Epithelial cell of proximal tubule (primary cell): ENCODE measurements at regions not wholly inside any gene's neighbourhood (a gene's known extent, or its start where the extent isn't known, plus 50 kb on each side); places are given as distances from the start of the nearest gene placed in this dataset.

Experiments
- DNase-seq: peaks from one replicate; pipeline ENCODE4 v3.0.0-alpha.2; 2011; ENCODE audit warnings: low read depth
- H3K4me3 ChIP-seq: 2 replicates; pipeline ENCODE4 v1.5.1; 2011; ENCODE audit warnings: low read depth, mild to moderate bottlenecking, low read length
- TF ChIP-seq, protein P1 (sequence below): conservative IDR thresholded peaks from 2 replicates; pipeline ENCODE4 v1.5.1; 2012; ENCODE audit warnings: low read depth, mild to moderate bottlenecking, low read length

DNA sequence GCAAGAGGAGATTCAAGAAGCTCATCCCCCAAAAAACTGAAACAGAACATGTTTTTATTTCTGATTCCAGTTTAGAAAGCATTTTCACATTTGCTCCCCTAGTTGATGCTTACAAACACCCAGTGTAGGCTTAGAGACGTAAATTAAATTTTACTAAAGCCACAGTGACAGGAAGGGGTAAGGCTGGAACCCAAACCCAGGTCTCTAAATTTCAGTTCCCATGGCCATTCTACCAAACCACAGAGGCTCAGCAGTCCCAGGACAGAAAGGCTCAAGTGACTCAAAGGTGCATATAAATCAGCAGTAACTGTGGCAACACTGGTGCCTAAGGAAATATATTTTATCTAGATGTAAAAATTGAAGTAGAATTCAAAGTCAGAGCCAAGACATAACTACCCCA lies 128.7 kb downstream of the CEP120 start:
- DNase-seq: no peak
- TF ChIP-seq, protein P1, sequence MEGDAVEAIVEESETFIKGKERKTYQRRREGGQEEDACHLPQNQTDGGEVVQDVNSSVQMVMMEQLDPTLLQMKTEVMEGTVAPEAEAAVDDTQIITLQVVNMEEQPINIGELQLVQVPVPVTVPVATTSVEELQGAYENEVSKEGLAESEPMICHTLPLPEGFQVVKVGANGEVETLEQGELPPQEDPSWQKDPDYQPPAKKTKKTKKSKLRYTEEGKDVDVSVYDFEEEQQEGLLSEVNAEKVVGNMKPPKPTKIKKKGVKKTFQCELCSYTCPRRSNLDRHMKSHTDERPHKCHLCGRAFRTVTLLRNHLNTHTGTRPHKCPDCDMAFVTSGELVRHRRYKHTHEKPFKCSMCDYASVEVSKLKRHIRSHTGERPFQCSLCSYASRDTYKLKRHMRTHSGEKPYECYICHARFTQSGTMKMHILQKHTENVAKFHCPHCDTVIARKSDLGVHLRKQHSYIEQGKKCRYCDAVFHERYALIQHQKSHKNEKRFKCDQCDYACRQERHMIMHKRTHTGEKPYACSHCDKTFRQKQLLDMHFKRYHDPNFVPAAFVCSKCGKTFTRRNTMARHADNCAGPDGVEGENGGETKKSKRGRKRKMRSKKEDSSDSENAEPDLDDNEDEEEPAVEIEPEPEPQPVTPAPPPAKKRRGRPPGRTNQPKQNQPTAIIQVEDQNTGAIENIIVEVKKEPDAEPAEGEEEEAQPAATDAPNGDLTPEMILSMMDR: no peak
- no peak overlapping the region for H3K4me3 ChIP-seq

DNA sequence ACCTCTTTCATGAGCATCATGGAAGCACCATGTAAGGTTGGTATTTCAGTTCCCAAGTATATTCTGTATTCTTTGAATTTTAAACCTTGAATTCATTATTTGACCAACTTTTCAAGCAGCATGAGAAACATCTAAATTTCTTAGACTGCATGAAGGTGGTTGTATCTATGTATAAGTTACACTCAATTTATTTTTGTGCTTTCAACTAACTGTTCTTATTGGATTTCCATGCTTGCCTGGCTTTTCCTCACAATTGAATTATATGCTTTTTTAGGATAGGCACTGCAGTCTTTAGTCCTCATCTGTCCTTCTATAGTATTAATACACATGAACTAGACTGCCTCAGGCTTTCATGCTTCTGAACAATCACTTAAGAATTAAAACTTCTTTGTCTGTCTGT lies 134.0 kb downstream of the CEP120 start:
- no peak overlapping the region for H3K4me3 ChIP-seq
- no peak for DNase-seq
- TF ChIP-seq, protein P1: no peak

DNA sequence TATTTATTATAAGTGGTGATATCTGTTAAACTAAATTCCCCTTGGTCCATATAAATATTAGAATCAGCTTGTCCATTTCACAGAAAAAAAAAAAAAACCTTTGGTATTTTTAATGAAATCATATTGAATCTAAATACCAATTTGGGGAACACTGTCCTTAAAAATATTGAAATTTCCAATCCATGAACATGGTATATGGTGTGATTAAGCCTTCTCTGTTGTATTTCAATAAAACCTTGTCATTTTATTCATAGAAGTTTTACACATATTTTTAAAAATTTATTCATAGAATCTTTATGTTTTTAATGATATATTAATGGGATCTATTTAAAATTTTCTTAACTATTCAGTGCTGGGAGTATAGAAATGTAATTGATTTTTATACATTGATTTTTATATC lies 135.3 kb downstream of the CEP120 start:
- DNase-seq: no peak
- H3K4me3 ChIP-seq: no peak overlapping the region
- TF ChIP-seq, protein P1: no peak

DNA sequence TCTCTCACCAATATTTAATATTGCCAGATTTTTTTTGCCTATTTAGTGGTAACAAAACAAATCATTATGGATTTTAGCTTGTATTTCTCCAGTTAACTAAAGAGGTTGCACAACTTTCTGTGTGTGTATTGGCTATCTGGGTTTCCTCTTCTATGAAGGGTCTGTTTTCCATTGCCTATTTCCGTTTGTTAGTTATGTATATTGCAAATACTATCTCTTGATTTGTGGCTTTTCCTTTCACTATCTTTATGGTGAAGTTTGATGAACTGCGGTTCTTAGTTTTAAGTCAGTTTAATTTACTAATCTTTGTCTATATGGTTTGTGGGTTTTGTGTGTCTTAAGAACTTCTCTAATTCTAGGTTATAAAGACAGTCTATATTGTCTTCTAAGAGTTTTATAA lies 136.3 kb downstream of the CEP120 start:
- TF ChIP-seq, protein P1: no peak
- no peak overlapping the region for H3K4me3 ChIP-seq

DNA sequence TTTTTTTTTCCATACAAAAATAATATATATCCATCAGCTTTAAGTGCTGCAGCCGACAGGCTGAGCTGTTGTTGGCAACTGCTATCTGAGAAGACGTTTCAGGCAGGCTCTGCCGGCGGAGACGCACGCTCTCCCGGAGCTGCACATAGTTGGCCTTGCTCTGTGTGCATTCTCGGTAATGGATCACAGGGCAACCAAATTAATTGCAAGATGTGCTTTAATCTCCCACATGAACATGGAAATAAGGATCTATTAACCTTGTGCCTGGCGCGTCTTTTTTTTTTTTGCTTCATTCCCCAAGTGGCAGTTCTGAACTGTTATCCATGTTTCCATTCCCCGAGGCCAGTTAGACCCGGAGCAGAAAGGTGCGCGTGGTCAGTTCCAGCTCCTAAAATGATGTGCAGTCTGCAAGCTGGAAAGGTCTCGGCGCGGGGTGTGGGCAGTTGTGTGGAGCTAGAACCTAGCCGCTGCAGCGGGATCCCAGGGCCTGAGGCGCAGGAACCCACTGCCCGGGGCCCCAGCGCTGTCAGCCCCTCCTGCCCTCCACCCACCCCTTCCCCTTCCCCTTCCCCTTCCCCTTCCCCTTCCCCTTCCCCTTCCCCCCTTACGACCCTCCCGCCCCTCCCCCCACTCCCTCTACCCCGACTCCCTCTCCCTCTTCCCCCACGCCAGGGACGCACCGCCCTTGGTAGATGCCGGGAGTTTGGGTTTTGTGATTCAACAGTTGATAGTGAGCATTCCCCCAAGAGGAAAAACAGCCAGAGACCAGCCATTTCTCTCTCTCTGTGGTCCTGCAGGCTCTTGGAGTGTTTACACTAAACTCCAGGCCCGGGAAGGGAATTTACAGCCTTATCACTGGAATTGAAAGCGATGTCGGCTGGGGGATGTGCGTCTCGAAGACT lies 137.8 kb downstream of the CEP120 start:
- no peak overlapping the region for H3K4me3 ChIP-seq
- DNase-seq: no peak
- TF ChIP-seq, protein P1: no peak

More for the DNA sequence above, 136.3 kb downstream of the CEP120 start:
- DNase-seq: no peak

DNA sequence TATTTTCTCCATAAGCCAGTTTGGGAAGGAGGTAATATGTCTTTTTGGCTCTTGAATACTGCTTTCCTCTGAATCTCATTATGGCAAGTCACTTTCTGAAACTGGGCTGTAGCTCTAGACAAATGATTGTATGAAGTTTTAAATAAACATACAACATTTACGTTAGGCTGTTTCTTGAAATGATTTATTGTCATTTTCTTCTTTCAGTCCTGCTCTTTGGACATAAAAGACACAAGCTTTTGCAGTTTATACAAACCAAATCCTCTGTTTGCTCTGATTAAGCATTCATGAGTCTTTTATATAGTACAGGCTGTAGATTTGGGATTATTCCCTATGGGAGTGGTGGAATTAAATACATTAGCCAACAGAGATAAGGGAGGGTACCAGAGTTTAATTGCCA lies 139.7 kb downstream of the CEP120 start:
- no peak overlapping the region for H3K4me3 ChIP-seq
- TF ChIP-seq, protein P1: no peak

DNA sequence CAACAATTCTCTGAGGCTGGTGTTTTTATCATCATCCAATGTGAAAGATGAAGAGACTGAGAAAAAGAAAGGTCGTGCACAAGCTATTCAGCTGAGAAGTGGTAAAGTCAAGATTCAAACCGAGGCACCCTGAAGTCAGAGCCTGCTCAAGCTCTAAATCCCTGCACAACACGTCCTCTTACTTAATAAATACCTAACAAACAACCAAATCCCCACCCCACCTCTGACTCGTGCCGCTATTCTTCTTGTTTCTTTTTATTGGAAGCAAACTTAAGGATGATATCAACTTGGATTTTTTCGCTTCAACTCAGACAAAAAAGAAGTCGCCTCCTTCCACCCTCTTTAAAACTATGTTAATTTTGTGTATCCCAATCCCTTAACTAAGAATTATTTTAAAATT lies 140.2 kb downstream of the CEP120 start:
- TF ChIP-seq, protein P1: no peak
- H3K4me3 ChIP-seq: no peak overlapping the region
- DNase-seq: no peak

More for the DNA sequence above, 139.7 kb downstream of the CEP120 start:
- no peak for DNase-seq
